ENCODE measurements at regions not wholly inside any gene's neighbourhood (a gene's known extent, or its start where the extent isn't known, plus 50 kb on each side); places are given as distances from the start of the nearest gene placed in this dataset.

GRCh38 chr1:112319371-112320040 lies 76.5 kb upstream of the CTTNBP2NL start:
- H3K36me3 ChIP-seq, result no peaks in the 10 kb centered on the region
- no peak overlapping the region for H3K27ac ChIP-seq
- H2AFZ ChIP-seq (replicated peaks), result no peak overlapping the region
- Mint-ChIP-seq H3K4me1 (peaks cover 23% of the 10 kb centered on the region), H3K9me3 (peaks cover 2% of the 10 kb centered on the region), H3K36me3 (no peaks in the 10 kb centered on the region), H3K4me3 (no peak overlapping the region), H3K27ac (no peak overlapping the region), H3K27me3 (ENCODE audit: insufficient read depth, low read depth) (peaks cover 8% of the 10 kb centered on the region)
- H3K79me2 ChIP-seq (ENCODE audit: low read depth), result no peaks in the 10 kb centered on the region
- no peaks in the 10 kb centered on the region for H3K9me3 ChIP-seq (ENCODE audit: low read depth)
- no peak for TF ChIP-seq EZH2 (IDR thresholded peaks at IDR 0.05)
- no peak for TF ChIP-seq CTCF (IDR thresholded peaks at IDR 0.05)
- no peak for TF ChIP-seq EZH2phosphoT487 (IDR thresholded peaks at IDR 0.05)
- no peak overlapping the region for H3K9ac ChIP-seq
- no peak overlapping the region for H3K4me2 ChIP-seq
- H3F3A ChIP-seq (ENCODE audit: low read depth), result no peaks in the 10 kb centered on the region
- peaks cover 27% of the 10 kb centered on the region for H3K27me3 ChIP-seq
- no peak for DNase-seq (ENCODE audit: low spot score)
- H3K4me1 ChIP-seq, result peaks cover 10% of the 10 kb centered on the region
- H4K20me1 ChIP-seq (ENCODE audit: low read depth), result no peaks in the 10 kb centered on the region
- no peak overlapping the region for H3K4me3 ChIP-seq

GRCh38 chr1:112320058-112320457 lies 76.0 kb upstream of the CTTNBP2NL start:
- no peak overlapping the region for H3K27ac ChIP-seq
- Mint-ChIP-seq H3K4me3 (no peak overlapping the region), H3K27ac (no peak overlapping the region), H3K27me3 (ENCODE audit: insufficient read depth, low read depth) (peaks cover 5% of the 10 kb centered on the region), H3K36me3 (no peaks in the 10 kb centered on the region), H3K9me3 (no peaks in the 10 kb centered on the region), H3K4me1 (peaks cover 23% of the 10 kb centered on the region)
- no peaks in the 10 kb centered on the region for H3K79me2 ChIP-seq (ENCODE audit: low read depth)
- no peaks in the 10 kb centered on the region for H4K20me1 ChIP-seq (ENCODE audit: low read depth)
- no peak overlapping the region for H3K4me3 ChIP-seq
- no peak overlapping the region for H2AFZ ChIP-seq (replicated peaks)
- H3K36me3 ChIP-seq, result no peaks in the 10 kb centered on the region
- TF ChIP-seq EZH2phosphoT487 (IDR thresholded peaks at IDR 0.05) (no peak), EZH2 (IDR thresholded peaks at IDR 0.05) (no peak), CTCF (IDR thresholded peaks at IDR 0.05) (no peak)
- peaks cover 10% of the 10 kb centered on the region for H3K4me1 ChIP-seq
- no peak overlapping the region for H3K4me2 ChIP-seq
- H3K9ac ChIP-seq, result no peak overlapping the region
- H3F3A ChIP-seq (ENCODE audit: low read depth), result peaks cover under 1% of the 10 kb centered on the region
- no peaks in the 10 kb centered on the region for H3K9me3 ChIP-seq (ENCODE audit: low read depth)
- DNase-seq (ENCODE audit: low spot score), result no peak
- H3K27me3 ChIP-seq, result peaks cover 32% of the 10 kb centered on the region

- Histone ChIP-seq H3K27me3 (peaks cover 52% of the 10 kb centered on the region), H3K9me3 (ENCODE audit: low read depth) (no peaks in the 10 kb centered on the region), H3K4me1 (peaks cover 8% of the 10 kb centered on the region), H3K4me3 (no peak overlapping the region), H2AFZ (replicated peaks) (no peak overlapping the region), H3K79me2 (ENCODE audit: low read depth) (no peaks in the 10 kb centered on the region), H3K36me3 (no peaks in the 10 kb centered on the region), H3F3A (ENCODE audit: low read depth) (peaks cover 8% of the 10 kb centered on the region), H3K9ac (no peak overlapping the region), H3K4me2 (no peak overlapping the region), H3K27ac (no peak overlapping the region), H4K20me1 (ENCODE audit: low read depth) (no peaks in the 10 kb centered on the region)
- Mint-ChIP-seq H3K27ac (no peak overlapping the region), H3K4me3 (no peak overlapping the region), H3K27me3 (ENCODE audit: insufficient read depth, low read depth) (peaks cover 12% of the 10 kb centered on the region), H3K9me3 (no peaks in the 10 kb centered on the region), H3K4me1 (peaks cover 20% of the 10 kb centered on the region), H3K36me3 (no peaks in the 10 kb centered on the region)
- TF ChIP-seq CTCF (IDR thresholded peaks at IDR 0.05) (no peak), EZH2 (IDR thresholded peaks at IDR 0.05) (no peak), EZH2phosphoT487 (IDR thresholded peaks at IDR 0.05) (no peak)
- DNase-seq (ENCODE audit: low spot score), result no peak
Measured at GRCh38 chr1:112322018-112322417, 74.0 kb upstream of the CTTNBP2NL start.
